ENCODE measurements at regions not wholly inside any gene's neighbourhood (a gene's known extent, or its start where the extent isn't known, plus 50 kb on each side); places are given as distances from the start of the nearest gene placed in this dataset.

DNA sequence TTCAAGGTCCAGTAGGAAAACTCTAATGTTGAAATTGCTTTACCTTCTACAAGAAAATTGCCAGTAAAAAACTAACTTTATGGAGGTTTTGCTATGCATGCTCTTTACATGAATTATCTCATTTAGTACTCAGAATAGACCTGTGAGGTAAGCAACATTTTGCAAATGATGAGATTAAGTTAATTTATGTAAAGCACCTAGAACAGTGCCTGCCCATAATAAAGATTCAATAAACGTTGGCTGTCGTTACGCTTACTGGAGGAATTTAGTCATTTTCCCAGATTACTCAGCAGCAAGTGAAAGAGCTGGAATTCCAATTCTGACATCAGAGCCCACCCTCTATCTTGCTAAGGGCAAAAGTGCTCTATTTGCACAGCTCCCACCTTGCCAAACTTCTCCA lies 69.4 kb upstream of the ARID1B start:
- TF ChIP-seq, protein P1, sequence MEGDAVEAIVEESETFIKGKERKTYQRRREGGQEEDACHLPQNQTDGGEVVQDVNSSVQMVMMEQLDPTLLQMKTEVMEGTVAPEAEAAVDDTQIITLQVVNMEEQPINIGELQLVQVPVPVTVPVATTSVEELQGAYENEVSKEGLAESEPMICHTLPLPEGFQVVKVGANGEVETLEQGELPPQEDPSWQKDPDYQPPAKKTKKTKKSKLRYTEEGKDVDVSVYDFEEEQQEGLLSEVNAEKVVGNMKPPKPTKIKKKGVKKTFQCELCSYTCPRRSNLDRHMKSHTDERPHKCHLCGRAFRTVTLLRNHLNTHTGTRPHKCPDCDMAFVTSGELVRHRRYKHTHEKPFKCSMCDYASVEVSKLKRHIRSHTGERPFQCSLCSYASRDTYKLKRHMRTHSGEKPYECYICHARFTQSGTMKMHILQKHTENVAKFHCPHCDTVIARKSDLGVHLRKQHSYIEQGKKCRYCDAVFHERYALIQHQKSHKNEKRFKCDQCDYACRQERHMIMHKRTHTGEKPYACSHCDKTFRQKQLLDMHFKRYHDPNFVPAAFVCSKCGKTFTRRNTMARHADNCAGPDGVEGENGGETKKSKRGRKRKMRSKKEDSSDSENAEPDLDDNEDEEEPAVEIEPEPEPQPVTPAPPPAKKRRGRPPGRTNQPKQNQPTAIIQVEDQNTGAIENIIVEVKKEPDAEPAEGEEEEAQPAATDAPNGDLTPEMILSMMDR (IDR thresholded peaks at IDR 0.05): no peak
- TF ChIP-seq POLR2A (IDR thresholded peaks at IDR 0.05): no peak

Data from body of pancreas (tissue), 4 donors.